Stimulated activated naive CD8-positive, alpha-beta T cell treated with anti-CD3 and anti-CD28 coated beads, Interleukin-15, Interleukin-2, amounts not matched to agents 100 ng/mL and 50 ng/mL, for 24 hours (primary cell): ENCODE measurements at regions not wholly inside any gene's neighbourhood (a gene's known extent, or its start where the extent isn't known, plus 50 kb on each side); places are given as distances from the start of the nearest gene placed in this dataset.

Experiments used
- H3K27ac Mint-ChIP-seq: one replicate; pipeline ENCODE4 v1.8.0; 2021; ENCODE audit warnings: mild to moderate bottlenecking, mixed read lengths
- H3K27me3 Mint-ChIP-seq: one replicate; pipeline ENCODE4 v1.8.0; 2021; ENCODE audit warnings: mixed read lengths
- H3K36me3 Mint-ChIP-seq: one replicate; pipeline ENCODE4 v1.8.0; 2021; ENCODE audit warnings: low read depth, mixed read lengths
- H3K4me1 Mint-ChIP-seq: one replicate; pipeline ENCODE4 v1.8.0; 2021; ENCODE audit warnings: low read depth, mixed read lengths
- H3K4me3 Mint-ChIP-seq: one replicate; pipeline ENCODE4 v1.8.0; 2021; ENCODE audit warnings: mild to moderate bottlenecking, mixed read lengths
- H3K9me3 Mint-ChIP-seq: one replicate; pipeline ENCODE4 v1.8.0; 2021; ENCODE audit warnings: mixed read lengths

GRCh38 chr3:152724270-152724669, 110.7 kb upstream of the P2RY1 start:
- Mint-ChIP-seq H3K4me1 (no peaks in the 10 kb centered on the region), H3K27ac (no peak overlapping the region), H3K9me3 (no peaks in the 10 kb centered on the region), H3K36me3 (no peaks in the 10 kb centered on the region), H3K27me3 (peaks cover 7% of the 10 kb centered on the region), H3K4me3 (no peak overlapping the region)

DNA sequence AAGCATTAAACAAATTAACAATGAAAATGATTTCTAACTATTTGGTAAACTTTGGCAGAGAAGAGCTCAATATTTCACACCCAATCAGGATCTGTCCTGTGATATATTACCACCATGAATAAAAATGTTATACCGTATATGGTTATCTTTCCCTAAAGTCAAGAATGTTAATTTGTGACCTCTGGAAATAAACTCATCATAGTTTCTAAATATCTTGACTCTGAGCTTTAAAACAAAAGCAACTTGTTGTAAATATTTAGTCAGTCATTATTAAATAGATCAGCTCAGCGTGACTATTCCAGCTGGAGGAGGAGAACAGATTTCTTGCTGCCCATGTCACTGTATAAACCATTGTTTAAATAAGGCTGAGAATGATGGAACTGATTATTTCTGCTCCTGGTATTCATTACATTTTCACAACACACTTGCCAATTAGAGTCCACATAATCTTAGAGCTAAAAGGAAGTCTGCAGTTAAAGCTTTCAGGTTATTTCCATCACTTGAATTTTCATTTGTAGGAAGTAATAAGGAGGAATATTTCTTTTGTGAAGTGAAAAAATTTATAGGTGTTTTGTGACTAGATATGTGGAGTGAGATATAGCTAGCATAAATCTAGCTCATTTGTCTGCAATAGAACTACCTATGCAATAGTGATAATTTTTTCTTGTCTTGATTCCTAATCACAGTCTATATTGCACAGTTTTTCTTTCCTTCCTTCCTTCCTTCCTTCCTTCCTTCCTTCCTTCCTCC, 106.5 kb upstream of the P2RY1 start:
- H3K36me3 Mint-ChIP-seq: no peaks in the 10 kb centered on the region
- no peaks in the 10 kb centered on the region for H3K9me3 Mint-ChIP-seq
- no peak overlapping the region for H3K27ac Mint-ChIP-seq
- H3K4me1 Mint-ChIP-seq: no peaks in the 10 kb centered on the region
- H3K27me3 Mint-ChIP-seq: no peaks in the 10 kb centered on the region
- H3K4me3 Mint-ChIP-seq: no peak overlapping the region

DNA sequence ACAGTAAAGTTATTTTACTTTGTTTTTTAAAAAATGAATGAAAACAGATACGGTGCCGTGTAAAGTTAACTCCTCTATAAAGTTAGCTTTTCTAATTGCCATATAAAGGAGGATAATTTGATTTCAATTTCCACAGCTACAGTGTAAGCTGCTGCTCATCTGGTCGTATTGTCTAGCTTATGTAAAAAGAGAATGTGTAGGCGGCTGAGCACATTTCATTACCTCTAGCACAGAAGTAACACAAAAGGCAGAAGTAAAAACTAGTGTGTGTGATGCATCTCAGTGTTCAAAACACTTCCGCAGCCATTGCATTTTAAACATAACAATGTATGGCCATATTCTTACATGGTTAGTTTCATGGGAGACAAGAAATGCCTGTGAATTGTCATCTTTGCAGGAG, 105.0 kb upstream of the P2RY1 start:
- Mint-ChIP-seq H3K4me1 (no peaks in the 10 kb centered on the region), H3K27ac (no peak overlapping the region), H3K27me3 (no peaks in the 10 kb centered on the region), H3K9me3 (no peaks in the 10 kb centered on the region), H3K4me3 (no peak overlapping the region), H3K36me3 (no peaks in the 10 kb centered on the region)

- Mint-ChIP-seq H3K4me1 (no peaks in the 10 kb centered on the region), H3K4me3 (no peak overlapping the region), H3K36me3 (no peaks in the 10 kb centered on the region), H3K9me3 (no peaks in the 10 kb centered on the region), H3K27ac (no peak overlapping the region), H3K27me3 (no peaks in the 10 kb centered on the region)
Observed at GRCh38 chr3:152731511-152731910, 103.4 kb upstream of the P2RY1 start.

- Mint-ChIP-seq H3K9me3 (no peaks in the 10 kb centered on the region), H3K27ac (no peak overlapping the region), H3K27me3 (no peaks in the 10 kb centered on the region), H3K36me3 (no peaks in the 10 kb centered on the region), H3K4me1 (no peaks in the 10 kb centered on the region), H3K4me3 (no peak overlapping the region)
Observed at GRCh38 chr3:152733584-152734119, 101.3 kb upstream of the P2RY1 start.

- no peak overlapping the region for H3K4me3 Mint-ChIP-seq
- no peaks in the 10 kb centered on the region for H3K27me3 Mint-ChIP-seq
- no peak overlapping the region for H3K27ac Mint-ChIP-seq
- H3K9me3 Mint-ChIP-seq: no peaks in the 10 kb centered on the region
- no peaks in the 10 kb centered on the region for H3K4me1 Mint-ChIP-seq
- no peaks in the 10 kb centered on the region for H3K36me3 Mint-ChIP-seq
Observed at GRCh38 chr3:152737021-152737908, 97.7 kb upstream of the P2RY1 start.

DNA sequence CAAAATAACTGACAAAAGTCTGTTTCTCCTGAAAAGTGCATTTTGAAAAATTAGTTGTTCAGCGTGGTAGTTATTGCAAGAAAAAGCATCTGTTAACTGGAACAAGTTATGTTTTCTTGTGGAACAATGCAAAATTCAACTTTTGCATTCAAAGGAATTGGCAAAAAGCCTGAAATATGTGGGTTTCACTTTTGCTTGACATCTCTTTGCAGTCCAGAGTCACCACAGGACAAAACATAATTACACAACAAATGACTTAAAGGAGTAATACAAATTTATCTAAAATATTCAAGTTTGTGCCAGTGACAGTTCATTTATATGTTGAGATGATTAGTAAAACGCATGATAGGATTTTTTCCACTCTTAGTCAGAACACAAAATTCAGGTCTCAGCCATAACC, 96.3 kb upstream of the P2RY1 start:
- Mint-ChIP-seq H3K36me3 (no peaks in the 10 kb centered on the region), H3K4me1 (no peaks in the 10 kb centered on the region), H3K9me3 (no peaks in the 10 kb centered on the region), H3K27me3 (no peaks in the 10 kb centered on the region), H3K4me3 (no peak overlapping the region), H3K27ac (no peak overlapping the region)

- no peaks in the 10 kb centered on the region for H3K36me3 Mint-ChIP-seq
Observed at GRCh38 chr3:152742368-152743347, 92.3 kb upstream of the P2RY1 start.

GRCh38 chr3:152745646-152746045, 89.3 kb upstream of the P2RY1 start:
- no peaks in the 10 kb centered on the region for H3K36me3 Mint-ChIP-seq
- no peaks in the 10 kb centered on the region for H3K4me1 Mint-ChIP-seq
- H3K4me3 Mint-ChIP-seq: no peak overlapping the region
- H3K27me3 Mint-ChIP-seq: peaks cover 2% of the 10 kb centered on the region
- no peaks in the 10 kb centered on the region for H3K9me3 Mint-ChIP-seq
- no peak overlapping the region for H3K27ac Mint-ChIP-seq

More at GRCh38 chr3:152742368-152743347, 92.3 kb upstream of the P2RY1 start:
- Mint-ChIP-seq H3K9me3 (no peaks in the 10 kb centered on the region), H3K4me3 (no peak overlapping the region), H3K4me1 (no peaks in the 10 kb centered on the region), H3K27me3 (no peaks in the 10 kb centered on the region), H3K27ac (no peak overlapping the region)

GRCh38 chr3:152754303-152754702, 80.6 kb upstream of the P2RY1 start:
- H3K36me3 Mint-ChIP-seq: no peaks in the 10 kb centered on the region
- H3K4me1 Mint-ChIP-seq: no peaks in the 10 kb centered on the region
- no peaks in the 10 kb centered on the region for H3K9me3 Mint-ChIP-seq
- no peak overlapping the region for H3K4me3 Mint-ChIP-seq
- H3K27me3 Mint-ChIP-seq: peaks cover 5% of the 10 kb centered on the region
- H3K27ac Mint-ChIP-seq: no peak overlapping the region

DNA sequence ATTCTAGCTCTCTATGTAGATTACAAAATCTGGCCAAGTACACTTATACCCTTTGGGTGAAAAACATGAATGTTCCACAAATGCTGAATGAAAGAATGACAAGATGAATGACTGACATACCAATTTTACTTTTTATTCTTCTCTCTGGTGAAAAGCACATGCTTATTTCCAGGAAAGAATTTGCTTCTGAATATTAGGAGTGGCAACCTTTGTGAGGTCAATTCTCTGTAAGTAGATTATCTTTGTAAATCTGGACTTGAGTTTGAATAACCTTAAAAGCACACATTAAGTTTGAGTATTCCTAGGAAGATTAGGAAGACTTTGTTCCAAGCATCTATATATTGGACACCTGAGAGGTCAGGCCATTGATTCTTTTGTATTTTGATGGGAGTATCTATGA, 78.1 kb upstream of the P2RY1 start:
- Mint-ChIP-seq H3K27me3 (no peaks in the 10 kb centered on the region), H3K4me3 (no peak overlapping the region), H3K9me3 (no peaks in the 10 kb centered on the region), H3K4me1 (no peaks in the 10 kb centered on the region), H3K36me3 (no peaks in the 10 kb centered on the region), H3K27ac (no peak overlapping the region)

- Mint-ChIP-seq H3K27ac (no peak overlapping the region), H3K9me3 (peaks cover 4% of the 10 kb centered on the region), H3K4me3 (no peak overlapping the region), H3K36me3 (no peaks in the 10 kb centered on the region), H3K4me1 (no peaks in the 10 kb centered on the region), H3K27me3 (no peaks in the 10 kb centered on the region)
Observed at GRCh38 chr3:152760024-152760563, 74.8 kb upstream of the P2RY1 start.

DNA sequence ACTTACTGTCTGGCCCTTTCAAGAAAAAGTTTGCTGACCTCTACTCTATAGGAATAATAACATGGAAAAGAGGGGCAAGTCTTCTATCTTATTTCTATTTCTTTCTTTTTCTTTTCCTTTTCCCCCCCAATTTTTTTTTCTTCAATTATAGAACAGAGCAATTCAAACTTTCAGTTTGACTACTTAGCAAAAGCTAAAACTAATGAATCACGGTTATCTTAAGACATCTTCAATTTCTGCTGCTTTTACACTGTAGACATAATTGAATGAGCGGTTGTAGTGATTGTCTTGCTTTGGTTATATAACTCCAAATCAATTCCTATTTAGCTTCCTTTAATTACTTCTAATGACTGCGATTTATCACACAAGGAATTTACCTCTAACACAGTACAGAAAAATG, 74.3 kb upstream of the P2RY1 start:
- Mint-ChIP-seq H3K27ac (no peak overlapping the region), H3K4me1 (no peaks in the 10 kb centered on the region), H3K36me3 (no peaks in the 10 kb centered on the region), H3K4me3 (no peak overlapping the region), H3K27me3 (no peaks in the 10 kb centered on the region), H3K9me3 (peaks cover 4% of the 10 kb centered on the region)

- no peaks in the 10 kb centered on the region for H3K36me3 Mint-ChIP-seq
- no peaks in the 10 kb centered on the region for H3K4me1 Mint-ChIP-seq
- H3K27ac Mint-ChIP-seq: no peak overlapping the region
- H3K9me3 Mint-ChIP-seq: peaks cover 4% of the 10 kb centered on the region
- H3K4me3 Mint-ChIP-seq: no peak overlapping the region
- H3K27me3 Mint-ChIP-seq: no peaks in the 10 kb centered on the region
Observed at GRCh38 chr3:152768478-152768877, 66.5 kb upstream of the P2RY1 start.
